Hepatocyte (in vitro differentiated cells): ENCODE measurements at regions not wholly inside any gene's neighbourhood (a gene's known extent, or its start where the extent isn't known, plus 50 kb on each side); places are given as distances from the start of the nearest gene placed in this dataset.

Experiments
- DNase-seq: peaks from one replicate; pipeline ENCODE4 v3.0.0-alpha.2; 2016; ENCODE audit warnings: low spot score
- H2AFZ ChIP-seq: fragments of 200-600 bp; sonication (generic); 2 replicates; pipeline ENCODE4 v1.6.0; 2016; ENCODE audit warnings: antibody characterized with exemption, mild to moderate bottlenecking
- H3K27ac ChIP-seq: fragments of 200-600 bp; sonication (generic); 2 replicates; pipeline ENCODE4 v1.5.1; 2016; ENCODE audit warnings: mild to moderate bottlenecking
- H3K27me3 ChIP-seq: fragments of 200-600 bp; sonication (generic); 2 replicates; pipeline ENCODE4 v1.6.1; 2016
- H3K36me3 ChIP-seq: fragments of 200-600 bp; sonication (generic); replicated peaks from 2 replicates; pipeline ENCODE4 v1.5.1; 2016; ENCODE audit warnings: low read depth; ENCODE audit not compliant: insufficient read depth
- H3K4me1 ChIP-seq: fragments of 200-600 bp; sonication (generic); 2 replicates; pipeline ENCODE4 v1.5.1; 2016; ENCODE audit warnings: mild to moderate bottlenecking, moderate library complexity; ENCODE audit not compliant: insufficient read depth
- H3K4me2 ChIP-seq: fragments of 200-600 bp; sonication (generic); 2 replicates; pipeline ENCODE4 v1.6.0; 2016
- H3K4me3 ChIP-seq: fragments of 200-600 bp; sonication (generic); 2 replicates; pipeline ENCODE4 v1.5.1; 2016; ENCODE audit warnings: mild to moderate bottlenecking
- H3K79me2 ChIP-seq: fragments of 200-600 bp; sonication (generic); 2 replicates; pipeline ENCODE4 v1.6.0; 2017; ENCODE audit warnings: mild to moderate bottlenecking
- H3K9me2 ChIP-seq: fragments of 200-600 bp; sonication (generic); replicated peaks from 2 replicates; pipeline ENCODE4 v1.6.0; 2017; ENCODE audit warnings: mild to moderate bottlenecking; ENCODE audit not compliant: insufficient read depth
- H3K9me3 ChIP-seq: fragments of 200-600 bp; sonication (generic); 2 replicates; pipeline ENCODE4 v1.5.1; 2016; ENCODE audit warnings: low read depth, mild to moderate bottlenecking
- H4K20me1 ChIP-seq: fragments of 200-600 bp; sonication (generic); 2 replicates; pipeline ENCODE4 v1.6.0; 2016; ENCODE audit warnings: mild to moderate bottlenecking; ENCODE audit not compliant: insufficient read depth, poor library complexity, severe bottlenecking
- EZH2 ChIP-seq: fragments of 200-600 bp; sonication (generic); IDR thresholded peaks from 2 replicates; pipeline ENCODE4 v1.6.1; 2016; ENCODE audit warnings: antibody characterized with exemption, mild to moderate bottlenecking, borderline replicate concordance
- EZH2phosphoT487 ChIP-seq: fragments of 200-600 bp; sonication (generic); IDR thresholded peaks from one replicate; pipeline ENCODE4 v1.6.1; 2018; ENCODE audit warnings: antibody characterized with exemption, mild to moderate bottlenecking, low read depth, moderate library complexity; ENCODE audit not compliant: unreplicated experiment, severe bottlenecking
- WGBS: methylation state at CpG from one replicate; pipeline ENCODE4 v1.1.6; 2016; ENCODE audit warnings: low lambda C conversion rate; ENCODE audit errors: missing lambda C conversion rate; 5-methylcytosine and 5-hydroxymethylcytosine counted together
- TF ChIP-seq, protein P1 (sequence below): fragments of 200-600 bp; sonication (generic); IDR thresholded peaks from 2 replicates; pipeline ENCODE4 v1.5.1; 2016; ENCODE audit warnings: antibody characterized with exemption, mild to moderate bottlenecking; ENCODE audit not compliant: poor library complexity

DNA sequence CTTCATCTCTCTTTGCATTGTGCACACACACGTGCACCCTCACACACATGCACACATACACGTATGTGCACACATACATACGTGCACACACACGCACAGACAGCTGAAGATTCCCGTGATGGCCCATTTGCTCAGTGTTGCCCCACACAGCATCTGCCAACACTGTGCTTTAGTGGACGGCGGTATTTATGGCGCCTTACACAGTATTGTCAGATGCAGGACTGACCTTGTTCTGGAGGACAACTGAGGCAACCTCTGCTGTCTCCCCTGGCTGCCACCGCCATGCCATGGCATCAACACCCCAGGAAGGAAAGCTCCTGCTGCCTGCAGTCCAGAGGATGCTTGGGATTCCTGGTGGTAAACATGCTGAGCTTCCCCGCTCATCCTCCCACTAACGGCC is 316.4 kb downstream of the TEX29 start:
- no peaks in the 10 kb centered on the region for H3K36me3 ChIP-seq
- 89% methylated on average over 11 of the region's 11 CpGs for WGBS
- H3K27me3 ChIP-seq = peaks cover 10% of the 10 kb centered on the region
- DNase-seq = no peak
- TF ChIP-seq, protein P1, sequence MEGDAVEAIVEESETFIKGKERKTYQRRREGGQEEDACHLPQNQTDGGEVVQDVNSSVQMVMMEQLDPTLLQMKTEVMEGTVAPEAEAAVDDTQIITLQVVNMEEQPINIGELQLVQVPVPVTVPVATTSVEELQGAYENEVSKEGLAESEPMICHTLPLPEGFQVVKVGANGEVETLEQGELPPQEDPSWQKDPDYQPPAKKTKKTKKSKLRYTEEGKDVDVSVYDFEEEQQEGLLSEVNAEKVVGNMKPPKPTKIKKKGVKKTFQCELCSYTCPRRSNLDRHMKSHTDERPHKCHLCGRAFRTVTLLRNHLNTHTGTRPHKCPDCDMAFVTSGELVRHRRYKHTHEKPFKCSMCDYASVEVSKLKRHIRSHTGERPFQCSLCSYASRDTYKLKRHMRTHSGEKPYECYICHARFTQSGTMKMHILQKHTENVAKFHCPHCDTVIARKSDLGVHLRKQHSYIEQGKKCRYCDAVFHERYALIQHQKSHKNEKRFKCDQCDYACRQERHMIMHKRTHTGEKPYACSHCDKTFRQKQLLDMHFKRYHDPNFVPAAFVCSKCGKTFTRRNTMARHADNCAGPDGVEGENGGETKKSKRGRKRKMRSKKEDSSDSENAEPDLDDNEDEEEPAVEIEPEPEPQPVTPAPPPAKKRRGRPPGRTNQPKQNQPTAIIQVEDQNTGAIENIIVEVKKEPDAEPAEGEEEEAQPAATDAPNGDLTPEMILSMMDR = no peak
- TF ChIP-seq EZH2phosphoT487 (no peak), EZH2 (no peak)
- no peaks in the 10 kb centered on the region for H3K79me2 ChIP-seq
- H3K9me2 ChIP-seq = no peaks in the 10 kb centered on the region
- no peak overlapping the region for H2AFZ ChIP-seq
- H3K27ac ChIP-seq = no peak overlapping the region
- no peak overlapping the region for H3K4me3 ChIP-seq
- H3K9me3 ChIP-seq = no peaks in the 10 kb centered on the region
- H4K20me1 ChIP-seq = no peaks in the 10 kb centered on the region
- no peaks in the 10 kb centered on the region for H3K4me1 ChIP-seq
- no peak overlapping the region for H3K4me2 ChIP-seq

DNA sequence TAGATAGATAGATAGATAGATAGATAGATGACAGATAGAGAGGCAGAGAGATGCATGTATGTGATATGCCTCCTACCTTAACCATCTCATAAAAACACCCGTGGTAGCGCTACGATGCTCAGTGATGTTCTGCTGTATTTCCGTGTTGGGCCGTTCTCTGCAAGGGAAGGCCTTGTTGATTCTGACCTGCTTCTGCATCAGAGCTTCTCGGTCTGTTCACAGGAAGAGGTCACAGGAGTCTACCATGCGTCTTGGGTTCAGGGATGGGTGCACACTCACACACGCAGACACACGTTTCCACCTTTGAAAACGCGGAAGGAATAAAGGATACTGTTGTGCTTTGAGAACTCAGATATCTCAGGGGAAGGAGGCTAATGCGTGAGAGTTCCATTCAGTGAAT is 316.9 kb downstream of the TEX29 start:
- Histone ChIP-seq H4K20me1 (no peaks in the 10 kb centered on the region), H3K4me3 (no peak overlapping the region), H3K27ac (no peak overlapping the region), H2AFZ (no peak overlapping the region), H3K36me3 (no peaks in the 10 kb centered on the region), H3K9me3 (no peaks in the 10 kb centered on the region), H3K9me2 (no peaks in the 10 kb centered on the region), H3K79me2 (no peaks in the 10 kb centered on the region), H3K4me1 (no peaks in the 10 kb centered on the region), H3K27me3 (peaks cover 10% of the 10 kb centered on the region), H3K4me2 (no peak overlapping the region)
- no peak for DNase-seq
- WGBS = 93% methylated on average over 12 of the region's 12 CpGs
- no peak for TF ChIP-seq EZH2phosphoT487
- TF ChIP-seq EZH2 = no peak
- TF ChIP-seq, protein P1 = no peak

DNA sequence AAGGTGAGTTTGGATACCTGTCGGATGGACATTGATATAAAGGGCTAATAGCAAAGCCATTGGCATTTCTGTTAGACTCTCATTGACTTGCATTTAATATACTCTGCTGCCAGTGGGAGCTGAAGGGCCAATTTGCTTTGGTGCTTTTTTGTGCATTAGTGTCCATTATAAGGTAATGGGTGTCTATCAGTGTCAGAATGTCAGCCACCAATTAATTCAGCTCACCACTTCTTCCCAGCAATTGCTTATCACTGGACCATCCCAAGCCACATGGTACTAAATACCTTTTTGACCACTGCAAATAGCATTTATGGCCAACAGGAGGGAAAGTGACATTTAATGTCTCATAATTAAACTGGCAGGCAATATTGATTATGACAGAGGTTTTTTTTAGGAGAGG is 317.8 kb downstream of the TEX29 start:
- no peak overlapping the region for H3K4me2 ChIP-seq
- 100% methylated on average over 1 of the region's 1 CpG for WGBS
- no peaks in the 10 kb centered on the region for H3K36me3 ChIP-seq
- TF ChIP-seq EZH2phosphoT487 (no peak), EZH2 (no peak)
- TF ChIP-seq, protein P1 = no peak
- no peak overlapping the region for H3K4me3 ChIP-seq
- peaks cover 14% of the 10 kb centered on the region for H3K27me3 ChIP-seq
- H2AFZ ChIP-seq = no peak overlapping the region
- DNase-seq = no peak
- H3K27ac ChIP-seq = no peak overlapping the region
- H3K4me1 ChIP-seq = no peaks in the 10 kb centered on the region
- no peaks in the 10 kb centered on the region for H3K9me3 ChIP-seq
- H4K20me1 ChIP-seq = no peaks in the 10 kb centered on the region
- H3K79me2 ChIP-seq = no peaks in the 10 kb centered on the region
- no peaks in the 10 kb centered on the region for H3K9me2 ChIP-seq

DNA sequence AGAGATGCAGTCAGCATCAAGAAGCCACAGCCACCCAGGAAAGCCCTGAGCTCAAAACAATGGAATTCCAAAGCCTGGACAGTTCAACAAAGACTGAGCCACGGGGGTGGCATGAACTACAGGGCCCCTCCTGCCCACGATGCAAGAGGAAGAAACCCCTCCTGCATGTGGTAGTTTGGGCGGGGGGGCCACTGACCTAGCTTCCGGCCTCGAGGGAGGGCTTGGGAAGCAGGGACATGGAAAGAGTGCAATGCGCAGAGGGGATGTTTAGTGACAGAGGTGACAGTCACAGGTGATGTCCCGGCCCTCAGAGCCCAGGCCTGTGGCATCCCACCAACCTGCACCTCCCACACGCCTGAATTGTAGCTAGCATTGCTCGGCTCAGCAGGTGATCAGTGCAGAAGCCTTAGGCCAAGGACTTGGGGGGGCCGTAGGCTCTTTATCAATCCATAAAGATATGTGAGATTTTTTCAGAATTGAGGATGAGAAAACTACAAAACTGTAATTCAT is 318.8 kb downstream of the TEX29 start:
- no peak for DNase-seq
- H4K20me1 ChIP-seq = no peaks in the 10 kb centered on the region
- no peak for TF ChIP-seq EZH2
- TF ChIP-seq, protein P1 = no peak
- no peaks in the 10 kb centered on the region for H3K36me3 ChIP-seq
- no peaks in the 10 kb centered on the region for H3K9me2 ChIP-seq
- H3K9me3 ChIP-seq = no peaks in the 10 kb centered on the region
- no peak overlapping the region for H3K27ac ChIP-seq
- H3K79me2 ChIP-seq = no peaks in the 10 kb centered on the region
- 89% methylated on average over 10 of the region's 10 CpGs for WGBS
- H2AFZ ChIP-seq = no peak overlapping the region
- no peak overlapping the region for H3K4me3 ChIP-seq
- H3K4me2 ChIP-seq = no peak overlapping the region
- no peaks in the 10 kb centered on the region for H3K4me1 ChIP-seq
- H3K27me3 ChIP-seq = peaks cover 11% of the 10 kb centered on the region
